H9 (cell line): ENCODE measurements at regions not wholly inside any gene's neighbourhood (a gene's known extent, or its start where the extent isn't known, plus 50 kb on each side); places are given as distances from the start of the nearest gene placed in this dataset.

Experiments
- DNase-seq: peaks from one replicate; pipeline ENCODE4 v3.0.0-alpha.2; 2017
- H2AFZ ChIP-seq: one replicate; pipeline ENCODE4 v1.6.1; 2013; ENCODE audit warnings: mild to moderate bottlenecking, low read length, control low read depth, moderate library complexity
- H2AK5ac ChIP-seq: 2 replicates; pipeline ENCODE4 v1.6.1; 2013; ENCODE audit warnings: low read length, control low read depth, mixed read lengths; ENCODE audit not compliant: insufficient read length
- H2BK120ac ChIP-seq: one replicate; pipeline ENCODE4 v1.6.1; 2013; ENCODE audit warnings: low read depth, mild to moderate bottlenecking, low read length, control low read depth, inconsistent platforms; ENCODE audit not compliant: poor library complexity, severe bottlenecking
- H2BK12ac ChIP-seq: 2 replicates; pipeline ENCODE4 v1.6.1; 2013; ENCODE audit warnings: low read length, control low read depth, mixed read lengths, low read depth; ENCODE audit not compliant: insufficient read length
- H2BK15ac ChIP-seq: 2 replicates; pipeline ENCODE4 v1.6.1; 2013; ENCODE audit warnings: low read depth, low read length, control low read depth
- H2BK20ac ChIP-seq: one replicate; pipeline ENCODE4 v1.6.1; 2013; ENCODE audit warnings: low read depth, mild to moderate bottlenecking, low read length, control low read depth, inconsistent platforms; ENCODE audit not compliant: poor library complexity, severe bottlenecking
- H2BK5ac ChIP-seq: 2 replicates; pipeline ENCODE4 v1.6.1; 2013; ENCODE audit warnings: low read length, control low read depth, mixed read lengths; ENCODE audit not compliant: insufficient read length
- H3K14ac ChIP-seq: 2 replicates; pipeline ENCODE4 v1.6.1; 2013; ENCODE audit warnings: low read length, control low read depth; ENCODE audit not compliant: insufficient read depth
- H3K18ac ChIP-seq: 2 replicates; pipeline ENCODE4 v1.6.1; 2013; ENCODE audit warnings: low read depth, mild to moderate bottlenecking, mixed read lengths, low read length, control low read depth; ENCODE audit not compliant: insufficient read length
- H3K23ac ChIP-seq: 2 replicates; pipeline ENCODE4 v1.6.1; 2013; ENCODE audit warnings: low read length, control low read depth, mixed read lengths, low read depth; ENCODE audit not compliant: insufficient read length
- H3K23me2 ChIP-seq: 2 replicates; pipeline ENCODE4 v1.6.1; 2013; ENCODE audit warnings: low read depth, mild to moderate bottlenecking, mixed read lengths, low read length, control low read depth; ENCODE audit not compliant: insufficient read length, poor library complexity, severe bottlenecking
- H3K27ac ChIP-seq: 2 replicates; pipeline ENCODE4 v1.5.1; 2013; ENCODE audit warnings: low read length, control low read depth, mixed read lengths, low read depth; ENCODE audit not compliant: insufficient read length
- H3K27me3 ChIP-seq: 2 replicates; pipeline ENCODE4 v1.6.1; 2013; ENCODE audit warnings: low read length, control low read depth, inconsistent platforms; ENCODE audit not compliant: insufficient read depth
- H3K4ac ChIP-seq: 2 replicates; pipeline ENCODE4 v1.6.1; 2013; ENCODE audit warnings: low read depth, mild to moderate bottlenecking, control low read depth, inconsistent platforms, low read length, moderate library complexity
- H3K4me1 ChIP-seq: 2 replicates; pipeline ENCODE4 v1.6.1; 2013; ENCODE audit warnings: low read length, control low read depth, inconsistent platforms; ENCODE audit not compliant: insufficient read depth
- H3K4me2 ChIP-seq: 2 replicates; pipeline ENCODE4 v1.6.1; 2013; ENCODE audit warnings: low read length, control low read depth, mixed read lengths; ENCODE audit not compliant: insufficient read length, insufficient read depth
- H3K56ac ChIP-seq: 2 replicates; pipeline ENCODE4 v1.6.1; 2013; ENCODE audit warnings: low read depth, mild to moderate bottlenecking, mixed read lengths, low read length, control low read depth; ENCODE audit not compliant: insufficient read length
- H3K79me1 ChIP-seq: 2 replicates; pipeline ENCODE4 v1.6.1; 2013; ENCODE audit warnings: low read depth, mild to moderate bottlenecking, moderate library complexity, low read length, control low read depth, inconsistent platforms; ENCODE audit not compliant: insufficient read depth, poor library complexity, severe bottlenecking
- H3K79me2 ChIP-seq: 2 replicates; pipeline ENCODE4 v1.6.1; 2013; ENCODE audit warnings: low read length, control low read depth, inconsistent platforms; ENCODE audit not compliant: insufficient read depth
- H3K9ac ChIP-seq: 2 replicates; pipeline ENCODE4 v1.6.1; 2013; ENCODE audit warnings: low read length, control low read depth, mixed read lengths; ENCODE audit not compliant: insufficient read length; ENCODE audit errors: extremely low read depth
- H3K9me3 ChIP-seq: one replicate; pipeline ENCODE4 v1.6.1; 2013; ENCODE audit warnings: low read depth, low read length, inconsistent platforms; ENCODE audit not compliant: control insufficient read depth
- H3T11ph ChIP-seq: one replicate; pipeline ENCODE4 v1.6.1; 2013; ENCODE audit warnings: mild to moderate bottlenecking, low read length, control low read depth, inconsistent platforms
- H4K20me1 ChIP-seq: one replicate; pipeline ENCODE4 v1.6.1; 2013; ENCODE audit not compliant: control insufficient read depth, insufficient read length, insufficient read depth
- H4K5ac ChIP-seq: 2 replicates; pipeline ENCODE4 v1.6.1; 2013; ENCODE audit warnings: low read depth, mild to moderate bottlenecking, mixed read lengths, low read length, control low read depth; ENCODE audit not compliant: insufficient read length
- H4K8ac ChIP-seq: replicated peaks from 2 replicates; pipeline ENCODE4 v1.6.1; 2013; ENCODE audit warnings: low read length, control low read depth, mixed read lengths, low read depth; ENCODE audit not compliant: insufficient read length
- H4K91ac ChIP-seq: 2 replicates; pipeline ENCODE4 v1.6.1; 2013; ENCODE audit warnings: low read depth, mild to moderate bottlenecking, moderate library complexity, mixed read lengths, low read length, control low read depth; ENCODE audit not compliant: insufficient read length
- H3K27ac Mint-ChIP-seq, 3 experiments: 2 replicates in 2 of 3; 3 replicates in 1 of 3; pipeline ENCODE4 v1.8.0; 2020 to 2021; ENCODE audit warnings: mixed read lengths in 3 of 3, mild to moderate bottlenecking in 1 of 3, moderate library complexity in 1 of 3
- H3K27me3 Mint-ChIP-seq: 2 replicates; pipeline ENCODE4 v1.8.0; 2021; ENCODE audit warnings: low read depth, mild to moderate bottlenecking, moderate library complexity, mixed read lengths
- H3K36me3 Mint-ChIP-seq, 3 experiments: 2 replicates in 2 of 3; 3 replicates in 1 of 3; pipeline ENCODE4 v1.8.0; 2020 to 2021; ENCODE audit warnings: low read depth in 3 of 3, mixed read lengths in 3 of 3; ENCODE audit not compliant: insufficient read depth in 1 of 3
- H3K4me1 Mint-ChIP-seq, 2 experiments: 2 replicates each; pipeline ENCODE4 v1.8.0; 2020; ENCODE audit warnings: mixed read lengths in 2 of 2
- H3K4me3 Mint-ChIP-seq, 2 experiments: 2 replicates in 1 of 2; 3 replicates in 1 of 2; pipeline ENCODE4 v1.8.0; 2020 to 2021; ENCODE audit warnings: mild to moderate bottlenecking in 2 of 2, mixed read lengths in 2 of 2, moderate library complexity in 1 of 2
- H3K9me3 Mint-ChIP-seq, 2 experiments: 2 replicates in 1 of 2; 3 replicates in 1 of 2; pipeline ENCODE4 v1.8.0; 2020; ENCODE audit warnings: mild to moderate bottlenecking in 2 of 2, mixed read lengths in 2 of 2, moderate library complexity in 1 of 2
- WGBS: extraction: QIAGEN DNeasy Blood & Tissue Kit; methylation state at CpG from one replicate; pipeline ENCODE4 v1.1.7; 2013; ENCODE audit warnings: missing lambda C conversion rate, low lambda C conversion rate, mixed read lengths; ENCODE audit not compliant: insufficient read length; ENCODE audit errors: extremely low coverage; 5-methylcytosine and 5-hydroxymethylcytosine counted together
- TF ChIP-seq, protein P1 (sequence below): fragments of 200-600 bp; sonication (generic); conservative IDR thresholded peaks from 3 replicates; pipeline ENCODE4 v1.8.0; 2021; ENCODE audit warnings: antibody characterized with exemption, mild to moderate bottlenecking

GRCh38 chr7:148487912-148488311 is 102.7 kb upstream of the C7orf33 start:
- Histone ChIP-seq H3K4me1 (no peaks in the 10 kb centered on the region), H3K4me2 (no peak overlapping the region), H2BK20ac (no peak overlapping the region), H3K18ac (no peak overlapping the region), H4K5ac (no peak overlapping the region), H2AK5ac (no peak overlapping the region), H4K8ac (no peak overlapping the region), H2BK12ac (no peak overlapping the region), H2BK5ac (no peak overlapping the region), H3K79me2 (no peaks in the 10 kb centered on the region), H3K79me1 (no peaks in the 10 kb centered on the region), H2BK15ac (no peak overlapping the region), H2BK120ac (no peak overlapping the region), H3T11ph (no peak overlapping the region), H3K23ac (no peak overlapping the region), H3K27ac (no peak overlapping the region), H3K9me3 (no peaks in the 10 kb centered on the region), H4K91ac (no peak overlapping the region), H3K23me2 (no peaks in the 10 kb centered on the region), H4K20me1 (no peaks in the 10 kb centered on the region), H3K4ac (no peak overlapping the region), H3K27me3 (no peaks in the 10 kb centered on the region), H3K9ac (no peak overlapping the region), H3K56ac (no peak overlapping the region), H3K14ac (no peak overlapping the region), H2AFZ (no peak overlapping the region)
- TF ChIP-seq, protein P1, sequence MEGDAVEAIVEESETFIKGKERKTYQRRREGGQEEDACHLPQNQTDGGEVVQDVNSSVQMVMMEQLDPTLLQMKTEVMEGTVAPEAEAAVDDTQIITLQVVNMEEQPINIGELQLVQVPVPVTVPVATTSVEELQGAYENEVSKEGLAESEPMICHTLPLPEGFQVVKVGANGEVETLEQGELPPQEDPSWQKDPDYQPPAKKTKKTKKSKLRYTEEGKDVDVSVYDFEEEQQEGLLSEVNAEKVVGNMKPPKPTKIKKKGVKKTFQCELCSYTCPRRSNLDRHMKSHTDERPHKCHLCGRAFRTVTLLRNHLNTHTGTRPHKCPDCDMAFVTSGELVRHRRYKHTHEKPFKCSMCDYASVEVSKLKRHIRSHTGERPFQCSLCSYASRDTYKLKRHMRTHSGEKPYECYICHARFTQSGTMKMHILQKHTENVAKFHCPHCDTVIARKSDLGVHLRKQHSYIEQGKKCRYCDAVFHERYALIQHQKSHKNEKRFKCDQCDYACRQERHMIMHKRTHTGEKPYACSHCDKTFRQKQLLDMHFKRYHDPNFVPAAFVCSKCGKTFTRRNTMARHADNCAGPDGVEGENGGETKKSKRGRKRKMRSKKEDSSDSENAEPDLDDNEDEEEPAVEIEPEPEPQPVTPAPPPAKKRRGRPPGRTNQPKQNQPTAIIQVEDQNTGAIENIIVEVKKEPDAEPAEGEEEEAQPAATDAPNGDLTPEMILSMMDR, result no peak
- H3K9me3 Mint-ChIP-seq, result peaks cover 9% of the 10 kb centered on the region in 2 experiments; a peak in 4 of 5 replicates
- DNase-seq, result no peak
- no peak overlapping the region for H3K4me3 Mint-ChIP-seq
- H3K4me1 Mint-ChIP-seq, result peaks cover 0 to 2% of the 10 kb centered on the region in 2 experiments; a peak in 1 of 4 replicates
- H3K36me3 Mint-ChIP-seq, result peaks cover 0 to 3% (median 1%) of the 10 kb centered on the region in 3 experiments; a peak in 3 of 7 replicates
- no peak overlapping the region for H3K27ac Mint-ChIP-seq
- no CpG with 5 or more reads among the region's 4 CpGs for WGBS
- peaks cover 2% of the 10 kb centered on the region for H3K27me3 Mint-ChIP-seq
